ENCODE measurements at regions not wholly inside any gene's neighbourhood (a gene's known extent, or its start where the extent isn't known, plus 50 kb on each side); places are given as distances from the start of the nearest gene placed in this dataset.

DNA sequence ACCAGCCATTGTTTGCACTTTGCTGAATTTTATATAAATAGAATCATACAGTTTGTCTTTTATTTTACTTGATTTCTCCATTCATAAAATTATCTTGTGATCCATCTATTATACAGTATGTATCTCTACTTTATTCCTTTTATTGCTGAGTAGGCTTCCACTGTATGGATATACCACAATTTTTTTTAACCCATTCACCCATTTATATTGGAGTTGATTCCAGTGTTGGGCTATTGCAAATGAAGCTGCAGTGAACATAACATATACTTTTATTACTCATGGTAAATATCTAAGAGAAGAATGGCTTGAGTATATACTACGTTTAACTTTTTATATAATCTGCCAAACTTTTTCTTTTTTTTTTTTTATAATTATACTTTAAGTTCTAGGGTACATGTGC, 463.6 kb downstream of the ETNK1 start:
- no peaks in the 10 kb centered on the region for H3K4me1 Mint-ChIP-seq
- H3K9me3 Mint-ChIP-seq (ENCODE audit: insufficient read depth): no peaks in the 10 kb centered on the region
- H3K4me2 ChIP-seq (replicated peaks; ENCODE audit: low read depth, low read length, poor library complexity, severe bottlenecking): no peak overlapping the region
- H3K27ac ChIP-seq (ENCODE audit: low read length in 2 of 2): no peak overlapping the region
- H3K4me3 Mint-ChIP-seq: no peak overlapping the region
- no peaks in the 10 kb centered on the region for H3K36me3 ChIP-seq (replicated peaks in 1 of 2; ENCODE audit: control extremely low read depth in 1 of 2, control insufficient read depth in 1 of 2, extremely low read depth in 1 of 2, insufficient read depth in 2 of 2, low read length in 1 of 2)
- H4K20me1 ChIP-seq (ENCODE audit: control insufficient read depth, insufficient read depth, low read length, poor library complexity, severe bottlenecking): no peaks in the 10 kb centered on the region
- H3K9ac ChIP-seq (ENCODE audit: low read length): no peak overlapping the region
- no peaks in the 10 kb centered on the region for H3K9me3 ChIP-seq (ENCODE audit: control extremely low read depth in 1 of 3, control insufficient read depth in 2 of 3, insufficient read depth in 1 of 3, low read length in 2 of 3)
- DNase-seq: no peak
- WGBS (ENCODE audit: insufficient coverage): no CpG with 5 or more reads among the region's 1 CpG
- no peak overlapping the region for H3K27ac Mint-ChIP-seq
- ChIA-PET POLR2A (no interaction called here), CTCF (no interaction called here)
- H3K27me3 ChIP-seq (replicated peaks in 1 of 4; ENCODE audit: control extremely low read depth in 1 of 4, control insufficient read depth in 3 of 4, insufficient read depth in 4 of 4, low read length in 3 of 4): no peaks in the 10 kb centered on the region
- no peak overlapping the region for H2AFZ ChIP-seq (ENCODE audit: insufficient read depth, low read depth, low read length, poor library complexity, severe bottlenecking)
- no peak for TF ChIP-seq EZH2 (IDR thresholded peaks at IDR 0.05; ENCODE audit: borderline replicate concordance, insufficient read depth, low read depth, low read length, poor library complexity, severe bottlenecking)
- TF ChIP-seq, protein P1, sequence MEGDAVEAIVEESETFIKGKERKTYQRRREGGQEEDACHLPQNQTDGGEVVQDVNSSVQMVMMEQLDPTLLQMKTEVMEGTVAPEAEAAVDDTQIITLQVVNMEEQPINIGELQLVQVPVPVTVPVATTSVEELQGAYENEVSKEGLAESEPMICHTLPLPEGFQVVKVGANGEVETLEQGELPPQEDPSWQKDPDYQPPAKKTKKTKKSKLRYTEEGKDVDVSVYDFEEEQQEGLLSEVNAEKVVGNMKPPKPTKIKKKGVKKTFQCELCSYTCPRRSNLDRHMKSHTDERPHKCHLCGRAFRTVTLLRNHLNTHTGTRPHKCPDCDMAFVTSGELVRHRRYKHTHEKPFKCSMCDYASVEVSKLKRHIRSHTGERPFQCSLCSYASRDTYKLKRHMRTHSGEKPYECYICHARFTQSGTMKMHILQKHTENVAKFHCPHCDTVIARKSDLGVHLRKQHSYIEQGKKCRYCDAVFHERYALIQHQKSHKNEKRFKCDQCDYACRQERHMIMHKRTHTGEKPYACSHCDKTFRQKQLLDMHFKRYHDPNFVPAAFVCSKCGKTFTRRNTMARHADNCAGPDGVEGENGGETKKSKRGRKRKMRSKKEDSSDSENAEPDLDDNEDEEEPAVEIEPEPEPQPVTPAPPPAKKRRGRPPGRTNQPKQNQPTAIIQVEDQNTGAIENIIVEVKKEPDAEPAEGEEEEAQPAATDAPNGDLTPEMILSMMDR (IDR thresholded peaks at IDR 0.05): no peak
- no peak overlapping the region for H3K4me3 ChIP-seq (ENCODE audit: control extremely low read depth in 1 of 5, extremely low read depth in 1 of 5, insufficient read depth in 1 of 5, low read depth in 2 of 5, low read length in 4 of 5)
- intact Hi-C loops (cut with micrococcal nuclease): no loop called here
- no peak for ATAC-seq (ENCODE audit: low read depth)
- H3K4me1 ChIP-seq (ENCODE audit: control insufficient read depth in 2 of 2, insufficient read depth in 2 of 2, low read length in 2 of 2): no peaks in the 10 kb centered on the region
- no peaks in the 10 kb centered on the region for H3K27me3 Mint-ChIP-seq
- H3K79me2 ChIP-seq (ENCODE audit: control insufficient read depth, insufficient read depth, low read length): no peaks in the 10 kb centered on the region

DNA sequence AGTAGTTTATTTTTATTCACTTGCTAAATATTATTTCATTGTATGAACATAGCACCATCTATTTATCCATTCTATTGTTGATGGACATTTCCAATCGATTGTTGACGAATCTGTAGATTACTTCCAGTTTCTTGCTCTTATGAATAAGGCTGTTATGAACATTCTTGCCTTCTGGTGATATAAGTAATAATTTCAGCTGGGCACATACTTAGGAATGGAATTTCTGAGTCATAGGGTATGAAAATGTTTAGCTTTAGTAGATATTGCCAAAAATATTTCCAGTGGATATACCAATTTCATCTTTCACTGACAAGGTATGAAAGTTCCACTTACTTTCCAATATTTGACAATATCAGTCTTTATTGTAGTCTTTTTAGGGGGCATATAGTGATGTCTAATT, 468.5 kb downstream of the ETNK1 start:
- H3K27me3 ChIP-seq (replicated peaks in 1 of 4; ENCODE audit: control extremely low read depth in 1 of 4, control insufficient read depth in 3 of 4, insufficient read depth in 4 of 4, low read length in 3 of 4): no peaks in the 10 kb centered on the region
- no peak for TF ChIP-seq EZH2 (IDR thresholded peaks at IDR 0.05; ENCODE audit: borderline replicate concordance, insufficient read depth, low read depth, low read length, poor library complexity, severe bottlenecking)
- Mint-ChIP-seq H3K4me3 (no peak overlapping the region), H3K9me3 (ENCODE audit: insufficient read depth) (no peaks in the 10 kb centered on the region), H3K4me1 (no peaks in the 10 kb centered on the region), H3K27me3 (no peaks in the 10 kb centered on the region), H3K27ac (no peak overlapping the region)
- H3K4me1 ChIP-seq (ENCODE audit: control insufficient read depth in 2 of 2, insufficient read depth in 2 of 2, low read length in 2 of 2): no peaks in the 10 kb centered on the region
- ChIA-PET CTCF (no interaction called here), POLR2A (no interaction called here)
- no peak overlapping the region for H2AFZ ChIP-seq (ENCODE audit: insufficient read depth, low read depth, low read length, poor library complexity, severe bottlenecking)
- H3K4me3 ChIP-seq (ENCODE audit: control extremely low read depth in 1 of 5, extremely low read depth in 1 of 5, insufficient read depth in 1 of 5, low read depth in 2 of 5, low read length in 4 of 5): no peak overlapping the region
- no peaks in the 10 kb centered on the region for H3K9me3 ChIP-seq (ENCODE audit: control extremely low read depth in 1 of 3, control insufficient read depth in 2 of 3, insufficient read depth in 1 of 3, low read length in 2 of 3)
- no peak overlapping the region for H3K27ac ChIP-seq (ENCODE audit: low read length in 2 of 2)
- H3K79me2 ChIP-seq (ENCODE audit: control insufficient read depth, insufficient read depth, low read length): no peaks in the 10 kb centered on the region
- no peak overlapping the region for H3K4me2 ChIP-seq (replicated peaks; ENCODE audit: low read depth, low read length, poor library complexity, severe bottlenecking)
- ATAC-seq (ENCODE audit: low read depth): no peak
- no CpG with 5 or more reads among the region's 2 CpGs for WGBS (ENCODE audit: insufficient coverage)
- H4K20me1 ChIP-seq (ENCODE audit: control insufficient read depth, insufficient read depth, low read length, poor library complexity, severe bottlenecking): no peaks in the 10 kb centered on the region
- no peak overlapping the region for H3K9ac ChIP-seq (ENCODE audit: low read length)
- intact Hi-C loops (cut with micrococcal nuclease): no loop called here
- H3K36me3 ChIP-seq (replicated peaks in 1 of 2; ENCODE audit: control extremely low read depth in 1 of 2, control insufficient read depth in 1 of 2, extremely low read depth in 1 of 2, insufficient read depth in 2 of 2, low read length in 1 of 2): no peaks in the 10 kb centered on the region
- DNase-seq: no peak

Data from B cell (primary cell).